GM19025 (cell line): ENCODE measurements at regions not wholly inside any gene's neighbourhood (a gene's known extent, or its start where the extent isn't known, plus 50 kb on each side); places are given as distances from the start of the nearest gene placed in this dataset.

Source experiments
- ATAC-seq: cut with Tn5 transposase; IDR thresholded peaks from one replicate; pipeline ENCODE4 v1.9.1; 2021; ENCODE audit warnings: mild to moderate bottlenecking, low read depth, moderate library complexity; ENCODE audit not compliant: unreplicated experiment

GRCh38 chr5:133806847-133807246 lies 161.6 kb downstream of the C5orf15 start:
- ATAC-seq = no peak

- no peak for ATAC-seq
Observed at GRCh38 chr5:133801955-133802751, 166.3 kb downstream of the C5orf15 start.

DNA sequence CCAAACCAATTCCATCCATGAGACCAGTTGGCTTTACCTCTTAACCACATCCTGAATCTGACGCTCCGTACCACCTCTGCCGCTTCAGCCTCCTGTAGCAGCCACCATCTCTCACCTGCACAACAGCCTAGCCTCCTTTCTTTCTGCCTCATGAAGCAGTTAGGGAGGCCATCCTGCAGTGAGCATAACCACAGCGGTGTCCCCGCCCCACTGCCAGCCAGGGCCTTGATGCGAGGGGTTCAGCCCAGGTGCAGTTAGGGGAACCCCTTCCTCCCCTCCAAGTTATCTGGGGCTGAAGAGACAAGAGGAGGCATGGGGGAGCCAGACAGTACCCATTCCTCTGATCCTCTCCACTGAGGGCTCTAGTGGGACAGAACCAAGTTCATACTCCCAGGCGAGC lies 167.0 kb downstream of the C5orf15 start:
- no peak for ATAC-seq

- no peak for ATAC-seq
Observed at GRCh38 chr5:133799571-133800237, 168.7 kb downstream of the C5orf15 start.

DNA sequence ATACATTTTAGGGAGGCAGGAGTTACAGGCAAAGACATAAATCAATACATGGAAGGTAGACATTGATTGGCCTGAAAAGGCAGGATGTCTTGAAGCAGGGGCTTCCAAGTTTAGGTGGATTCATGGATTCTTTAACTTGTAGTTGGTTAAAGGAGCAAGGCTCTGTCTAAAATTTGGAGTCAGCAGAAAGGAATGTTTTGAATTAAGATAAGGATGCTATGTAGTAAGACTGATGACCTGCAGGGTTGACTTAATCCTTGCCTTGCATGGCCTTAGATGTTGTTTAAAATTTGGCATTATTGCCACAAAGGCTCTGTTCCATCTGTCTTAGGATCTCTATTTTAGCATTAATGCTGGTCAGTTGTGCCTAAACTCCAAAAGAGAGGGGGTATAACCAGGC lies 171.3 kb downstream of the C5orf15 start:
- ATAC-seq = no peak

- ATAC-seq = no peak
Observed at GRCh38 chr5:133796186-133796585, 172.2 kb downstream of the C5orf15 start.

DNA sequence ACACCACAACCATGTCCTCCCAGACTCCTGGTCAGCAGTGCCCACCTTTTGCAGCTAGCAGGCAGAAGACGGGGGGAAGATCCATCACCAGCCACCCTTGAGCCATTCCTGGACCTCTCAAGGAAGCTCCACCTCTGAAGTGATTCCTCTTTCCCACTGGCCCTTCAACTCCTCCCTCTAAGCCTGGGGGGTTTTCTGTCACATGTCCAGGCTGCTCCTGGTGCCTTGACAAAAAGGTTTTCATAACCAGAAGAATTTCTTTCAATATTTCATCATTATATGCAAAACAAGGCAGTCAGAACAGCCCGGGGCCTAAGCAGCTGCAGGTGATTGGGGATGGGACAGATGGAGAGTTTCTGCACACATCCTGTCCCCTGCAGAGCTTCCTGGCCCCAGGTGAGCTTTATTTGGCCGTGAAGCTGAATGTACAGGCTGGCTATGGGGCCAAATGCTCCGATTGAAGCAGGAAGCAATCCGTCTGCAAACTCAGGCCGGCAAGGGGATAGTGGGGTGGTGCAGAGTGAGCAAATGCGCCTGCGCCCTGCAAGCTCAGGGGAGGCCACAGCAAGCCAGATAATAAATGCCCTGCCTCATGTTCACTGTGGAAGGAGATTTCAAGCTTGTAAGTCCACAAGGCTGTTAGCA lies 173.5 kb downstream of the C5orf15 start:
- ATAC-seq = no peak

DNA sequence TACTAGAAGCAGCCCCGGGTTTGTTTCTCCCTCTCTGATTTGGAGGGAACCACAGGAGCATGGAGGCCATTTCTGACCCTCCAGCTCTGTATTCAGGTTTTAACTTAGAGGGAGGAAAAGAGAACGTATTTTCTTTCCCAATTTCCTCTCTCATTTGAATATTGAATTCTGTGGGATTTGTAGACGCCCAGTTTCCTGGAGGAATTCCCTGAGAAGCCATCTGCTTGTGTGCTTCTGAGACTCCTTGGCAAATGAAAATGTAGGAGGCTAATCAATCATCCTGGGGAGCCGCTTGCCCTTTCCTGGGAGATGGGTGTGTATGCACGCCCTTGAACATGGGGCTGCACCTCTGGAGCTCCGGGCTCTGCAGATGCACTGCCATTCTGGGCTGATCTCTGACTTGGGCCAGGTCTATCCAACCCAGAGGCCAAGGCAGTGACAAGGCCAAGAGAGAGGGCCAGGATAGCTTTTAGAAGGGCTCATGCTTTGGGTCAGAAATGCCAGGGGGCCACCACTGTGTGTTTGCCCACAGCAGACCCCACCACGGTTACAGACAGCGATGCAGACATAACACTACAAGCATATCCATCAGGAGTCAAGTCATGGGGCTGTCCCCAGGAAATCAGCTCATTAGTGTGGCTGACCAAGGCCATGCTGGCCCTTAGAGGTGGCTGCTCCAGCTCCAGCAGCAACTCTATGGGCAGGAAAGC lies 174.5 kb downstream of the C5orf15 start:
- no peak for ATAC-seq

GRCh38 chr5:133792655-133793054 lies 175.8 kb downstream of the C5orf15 start:
- ATAC-seq = no peak

DNA sequence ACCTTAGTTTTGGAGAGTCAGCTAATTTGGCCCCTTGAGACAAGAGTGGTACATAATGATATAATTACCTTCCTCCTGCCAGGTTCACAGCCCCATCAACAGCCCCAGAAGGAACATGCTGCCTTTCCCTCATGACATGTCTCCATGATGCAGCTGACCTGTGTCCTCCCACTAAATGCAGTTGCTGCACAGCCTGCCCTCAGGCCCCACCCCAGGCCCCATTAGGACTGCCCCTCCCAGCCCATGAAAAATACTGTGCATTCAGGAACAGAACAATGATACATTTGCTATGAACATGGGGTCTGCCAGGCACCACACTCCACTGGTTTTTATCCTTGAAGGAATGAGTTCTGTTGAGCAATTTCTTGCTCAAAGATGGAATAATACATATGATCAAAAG lies 176.4 kb downstream of the C5orf15 start:
- no peak for ATAC-seq

GRCh38 chr5:133790898-133791297 lies 177.5 kb downstream of the C5orf15 start:
- ATAC-seq = no peak

- no peak for ATAC-seq
Observed at GRCh38 chr5:133789428-133789827, 177.1 kb upstream of the FSTL4 start.

DNA sequence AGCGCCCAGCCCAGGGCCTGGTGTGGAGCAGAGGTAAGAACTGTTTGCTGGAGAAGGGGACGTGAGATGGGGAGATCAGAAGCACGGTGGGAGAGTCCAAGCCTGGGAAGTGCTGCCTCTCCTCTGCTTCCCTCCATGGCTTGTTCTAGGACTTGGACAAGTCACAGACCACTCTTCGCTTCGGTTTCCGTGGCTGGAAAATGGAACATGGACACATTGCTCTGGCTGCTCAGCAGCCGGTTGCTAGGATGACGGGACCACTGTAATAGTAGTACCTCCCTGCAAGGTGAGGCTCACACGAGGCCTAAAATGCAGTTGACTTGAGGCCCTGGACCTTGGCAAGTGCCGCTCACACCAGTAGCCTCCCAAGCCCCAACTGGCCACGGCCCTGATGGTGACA lies 175.8 kb upstream of the FSTL4 start:
- ATAC-seq = no peak

DNA sequence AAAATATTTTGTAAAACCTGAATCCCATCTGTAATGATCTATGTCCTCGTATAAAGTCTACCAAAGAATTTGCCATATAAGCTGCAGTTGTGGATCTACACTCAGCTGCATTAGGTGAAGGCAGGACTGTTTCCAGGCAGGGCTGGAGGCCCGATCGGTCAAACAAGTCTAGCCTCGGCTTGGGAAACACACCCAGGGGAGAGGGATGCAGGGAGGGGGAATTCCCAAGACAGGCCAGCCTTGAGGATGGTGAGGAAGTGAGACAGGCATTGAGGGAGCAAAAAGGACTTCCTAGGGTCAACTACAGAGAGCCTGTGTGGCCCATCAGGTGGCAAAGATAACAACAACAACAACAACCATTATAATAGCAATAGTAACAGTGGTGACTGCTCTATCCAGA lies 174.1 kb upstream of the FSTL4 start:
- ATAC-seq = no peak

DNA sequence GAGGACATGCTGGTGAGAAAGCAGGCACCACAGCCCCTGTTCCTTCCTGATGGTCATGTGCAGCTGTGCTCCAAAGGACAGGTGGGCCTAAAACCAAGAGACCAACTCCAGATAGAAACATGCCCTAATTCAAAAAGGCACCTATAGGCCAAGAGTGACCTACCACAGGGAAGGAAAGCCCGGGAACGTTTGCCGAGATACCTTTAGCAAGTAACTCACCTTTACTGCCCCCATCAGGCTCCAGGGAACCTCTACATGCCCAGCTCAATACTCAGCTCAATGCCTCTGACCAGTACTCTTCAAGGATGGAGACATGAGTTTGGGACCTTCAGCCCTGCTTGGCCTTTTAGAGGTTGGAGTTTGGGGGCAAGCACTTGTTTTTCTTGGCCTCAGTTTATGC lies 172.8 kb upstream of the FSTL4 start:
- ATAC-seq = no peak

- no peak for ATAC-seq
Observed at GRCh38 chr5:133783481-133783880, 171.1 kb upstream of the FSTL4 start.

- ATAC-seq = no peak
Observed at GRCh38 chr5:133782736-133783135, 170.4 kb upstream of the FSTL4 start.

GRCh38 chr5:133781436-133782225 lies 169.3 kb upstream of the FSTL4 start:
- ATAC-seq = no peak

- no peak for ATAC-seq
Observed at GRCh38 chr5:133780619-133781280, 168.4 kb upstream of the FSTL4 start.
